Fibroblast of gingiva (primary cell): ENCODE measurements at regions not wholly inside any gene's neighbourhood (a gene's known extent, or its start where the extent isn't known, plus 50 kb on each side); places are given as distances from the start of the nearest gene placed in this dataset.
"Not testable (repeated sequence)": the region's sequence is repeated elsewhere in the genome, so short reads cannot be mapped to it uniquely, and the experiment has no call there.

Experiments used
- DNase-seq: peaks from one replicate; pipeline ENCODE4 v3.0.0-alpha.2; 2011; ENCODE audit warnings: low read depth

- no peak for DNase-seq
Observed at GRCh38 chr1:188611432-188611831, 1782.7 kb downstream of the PLA2G4A start.

DNA sequence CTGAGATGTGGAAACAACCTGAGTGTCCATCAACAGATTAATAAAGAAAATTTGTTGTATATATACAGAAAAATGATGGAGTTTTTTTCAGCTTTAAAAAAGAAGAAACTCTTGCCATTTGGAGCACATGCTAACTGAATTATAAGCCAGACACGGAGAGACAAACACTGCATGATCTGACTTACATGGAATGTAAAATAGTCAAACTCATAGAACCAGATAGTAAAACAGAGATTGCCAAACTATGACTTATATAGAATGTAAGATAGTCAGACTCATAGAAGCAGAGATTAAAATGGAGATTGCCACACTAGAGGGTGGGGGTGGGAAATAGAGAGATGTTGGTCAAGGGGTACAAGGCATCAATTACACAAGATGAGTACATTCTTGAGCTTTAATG lies 1786.6 kb downstream of the PLA2G4A start:
- DNase-seq: no peak

DNA sequence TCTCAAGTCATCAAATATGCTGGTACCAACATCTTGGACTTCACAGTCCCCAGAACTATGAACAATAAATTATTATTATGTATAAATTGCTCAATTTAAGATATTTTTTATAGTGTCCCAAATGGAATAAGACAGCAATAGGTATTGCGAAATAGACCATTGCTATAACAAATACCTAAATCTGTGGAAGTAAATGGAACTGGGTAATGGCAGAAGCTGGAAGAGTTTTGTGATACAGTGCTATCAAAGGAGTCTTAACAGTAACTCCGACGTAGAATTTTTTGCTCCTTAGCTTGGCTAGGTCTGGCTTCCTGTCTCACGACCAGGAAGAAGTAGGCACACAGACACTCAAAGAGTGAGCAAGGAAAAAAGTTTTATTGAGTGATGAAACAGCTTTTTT lies 1791.5 kb downstream of the PLA2G4A start:
- DNase-seq: no peak

DNA sequence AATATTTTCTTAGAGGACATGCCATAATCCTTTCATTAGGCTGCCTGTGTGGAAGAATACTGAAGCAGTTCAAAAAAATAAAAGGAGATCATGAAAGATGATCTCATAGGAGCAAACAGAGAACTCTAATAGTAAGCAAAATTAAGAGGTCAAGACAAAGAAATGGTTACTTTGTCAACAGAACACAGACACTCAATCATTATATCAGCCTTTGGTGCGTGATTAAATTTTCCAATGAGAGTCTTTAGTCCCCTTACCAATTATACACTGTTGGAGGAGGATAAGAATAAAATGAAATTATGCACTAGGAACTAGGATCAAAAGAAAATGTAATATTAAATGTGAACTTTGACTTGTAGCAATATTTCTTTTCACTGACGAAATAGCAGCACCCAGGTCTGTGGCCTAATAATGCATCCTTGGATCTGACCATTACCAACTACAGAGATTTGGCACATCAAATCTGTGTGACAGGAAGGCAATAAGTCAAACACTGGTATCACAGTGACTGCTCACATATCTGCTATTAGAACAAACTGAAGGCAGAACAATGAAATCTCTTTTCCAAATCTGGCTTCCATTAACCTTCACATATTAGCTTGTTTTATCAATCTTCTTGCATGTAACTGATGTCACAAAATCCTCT lies 1812.9 kb downstream of the PLA2G4A start:
- DNase-seq: no peak

DNA sequence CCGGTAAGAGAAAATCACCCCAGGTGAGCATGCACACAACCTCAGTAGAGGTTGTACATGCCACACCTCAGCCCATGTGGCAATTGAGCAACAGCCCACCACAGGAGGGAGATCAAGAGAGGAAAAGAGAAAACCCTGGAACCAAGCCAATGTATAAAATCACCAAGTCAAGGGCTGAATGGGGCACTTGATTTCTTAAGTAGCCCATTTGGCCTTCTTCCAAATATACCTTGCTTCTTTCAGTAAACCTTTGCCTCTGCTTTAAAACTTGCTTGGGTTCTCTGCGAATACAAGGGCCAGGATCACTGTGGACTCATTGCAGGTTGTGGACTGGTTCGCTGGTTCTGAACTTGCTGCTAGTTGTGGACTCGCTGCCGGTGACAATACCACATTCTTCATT lies 1814.0 kb downstream of the PLA2G4A start:
- DNase-seq: no peak

- no peak for DNase-seq
Observed at GRCh38 chr1:188652678-188653077, 1823.9 kb downstream of the PLA2G4A start.

- not testable (repeated sequence) for DNase-seq
Observed at GRCh38 chr1:188655966-188656365, 1821.7 kb downstream of the BRINP3 start.

GRCh38 chr1:188660572-188660971 lies 1817.1 kb downstream of the BRINP3 start:
- no peak for DNase-seq

DNA sequence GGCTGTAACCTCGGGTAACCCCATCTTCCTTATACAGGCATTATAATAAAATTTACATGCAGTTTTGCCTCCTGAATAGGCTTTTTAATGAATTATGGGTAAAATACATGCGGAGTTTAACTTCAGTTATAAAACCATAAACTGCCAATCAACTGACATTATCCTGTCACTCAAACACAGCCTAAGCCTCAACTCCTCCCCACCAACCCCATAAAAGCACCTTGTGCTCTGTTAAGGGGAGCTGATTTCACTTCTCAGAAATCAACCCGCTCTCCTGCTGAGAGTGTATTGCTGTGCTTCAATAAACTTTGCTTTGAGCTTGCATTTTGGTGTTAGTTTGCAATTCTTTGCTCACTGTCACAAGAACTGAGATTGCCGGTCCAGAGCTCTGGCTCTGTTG lies 1812.2 kb downstream of the BRINP3 start:
- no peak for DNase-seq

GRCh38 chr1:188668083-188668482 lies 1809.6 kb downstream of the BRINP3 start:
- DNase-seq: no peak

DNA sequence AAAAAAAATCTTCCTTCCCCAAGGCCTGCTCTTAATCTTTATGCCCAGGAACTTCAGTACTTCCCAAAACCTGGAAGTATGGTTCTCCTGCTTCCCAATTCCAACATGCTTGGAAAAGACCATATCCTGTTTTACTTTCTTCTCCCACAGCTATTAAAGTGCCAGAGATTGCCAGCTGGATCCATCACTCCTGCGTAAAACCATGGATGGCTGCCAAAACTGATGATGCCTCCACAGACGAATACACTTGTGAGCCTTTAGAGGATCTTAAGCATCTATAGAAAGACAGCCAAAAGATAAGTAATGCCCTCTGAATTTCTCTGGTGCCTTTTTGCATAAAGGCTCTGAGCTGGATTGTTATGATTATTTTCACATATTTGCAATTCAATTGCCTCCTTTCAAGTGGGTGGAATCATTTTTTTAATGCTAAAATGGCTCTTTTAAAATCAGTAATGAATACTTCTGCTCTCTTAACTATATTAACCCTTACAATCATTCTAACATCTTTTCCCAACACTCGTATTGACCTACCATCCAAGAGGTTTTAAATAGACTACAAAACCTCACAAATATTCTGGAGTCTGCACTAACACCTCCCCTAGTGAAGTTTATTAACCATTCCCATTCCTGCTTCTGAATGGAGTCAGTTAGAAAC lies 1807.8 kb downstream of the BRINP3 start:
- no peak for DNase-seq

GRCh38 chr1:188670837-188671236 lies 1806.8 kb downstream of the BRINP3 start:
- DNase-seq: no peak

DNA sequence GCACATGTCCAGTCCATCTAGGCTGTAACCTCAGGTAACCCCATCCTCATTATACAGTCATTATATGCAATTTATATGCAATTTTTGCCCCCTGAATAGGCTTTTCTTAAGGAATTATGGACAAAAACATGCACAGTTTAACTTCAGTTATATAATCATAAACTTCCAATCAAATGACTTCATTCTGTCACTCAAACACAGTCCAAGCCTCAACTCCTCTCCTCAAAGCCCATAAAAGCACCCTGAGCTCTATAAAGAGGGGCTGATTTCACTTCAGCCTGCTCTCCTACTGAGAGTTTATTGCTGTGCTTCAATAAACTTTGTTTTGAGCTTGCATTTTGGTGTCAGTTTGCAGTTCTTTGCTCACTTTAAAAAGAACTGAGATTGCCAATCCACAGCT lies 1805.5 kb downstream of the BRINP3 start:
- DNase-seq: no peak

GRCh38 chr1:188689542-188689941 lies 1788.1 kb downstream of the BRINP3 start:
- no peak for DNase-seq

GRCh38 chr1:188700116-188700515 lies 1777.5 kb downstream of the BRINP3 start:
- DNase-seq: no peak

DNA sequence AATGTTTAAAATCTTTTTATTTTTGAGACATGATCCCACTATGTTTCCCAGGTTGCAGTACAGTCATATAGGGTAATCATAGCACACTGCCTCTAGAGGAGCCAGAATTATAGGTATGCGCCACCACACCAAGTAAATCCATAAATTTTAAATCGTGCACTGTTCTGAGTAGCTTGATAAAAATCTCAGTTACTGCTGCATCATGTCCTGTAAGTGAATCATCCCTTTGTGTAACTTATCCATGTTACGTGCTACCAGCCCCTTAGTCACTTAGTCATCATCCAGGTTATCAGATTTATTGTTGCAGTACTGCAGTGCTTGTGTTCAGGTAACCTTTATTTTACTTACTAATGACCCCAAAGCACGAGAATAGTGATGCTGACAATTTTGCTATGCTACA lies 1770.9 kb downstream of the BRINP3 start:
- no peak for DNase-seq

- no peak for DNase-seq
Observed at GRCh38 chr1:188708795-188709535, 1768.7 kb downstream of the BRINP3 start.

- no peak for DNase-seq
Observed at GRCh38 chr1:188715566-188715965, 1762.1 kb downstream of the BRINP3 start.

DNA sequence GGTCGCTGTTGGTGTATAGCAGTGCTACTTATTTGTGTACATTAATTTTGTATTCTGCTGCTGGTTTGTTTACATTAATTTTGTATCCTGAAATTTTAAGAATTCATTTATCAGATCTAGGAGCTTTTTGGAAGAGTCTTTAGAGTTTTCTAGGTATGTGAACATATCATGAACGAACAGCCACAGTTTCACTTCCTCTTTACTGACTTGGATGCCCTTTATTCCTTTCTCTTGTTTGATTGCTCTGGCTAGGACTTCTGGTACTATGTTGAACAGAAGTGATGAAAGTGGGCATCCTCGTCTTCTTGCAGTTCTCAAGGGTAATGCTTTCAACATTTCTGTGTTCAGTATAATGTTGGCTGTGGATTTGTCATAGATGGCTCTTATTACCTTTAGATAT lies 1757.9 kb downstream of the BRINP3 start:
- DNase-seq: no peak

GRCh38 chr1:188723332-188724020 lies 1754.2 kb downstream of the BRINP3 start:
- DNase-seq: no peak

GRCh38 chr1:188729039-188729438 lies 1748.6 kb downstream of the BRINP3 start:
- DNase-seq: no peak

DNA sequence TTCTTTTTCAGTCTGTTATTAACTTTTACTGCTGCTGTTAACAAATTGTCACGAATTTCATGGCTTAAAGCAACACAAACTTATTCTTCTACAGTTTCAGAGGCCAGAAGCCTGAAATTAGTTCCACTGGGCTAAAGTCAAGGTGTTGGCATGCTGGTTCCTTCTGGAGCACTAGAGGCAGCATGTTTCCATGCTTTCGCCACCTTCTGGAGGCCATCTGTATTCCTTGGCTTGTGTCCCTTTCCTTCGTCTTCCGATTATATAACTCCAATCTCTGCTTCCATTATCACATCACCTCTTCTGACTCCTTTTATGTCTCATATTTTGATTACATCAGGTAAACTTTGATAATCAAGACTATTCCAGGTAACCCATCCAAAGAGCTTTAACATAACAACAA lies 1742.1 kb downstream of the BRINP3 start:
- DNase-seq: no peak

DNA sequence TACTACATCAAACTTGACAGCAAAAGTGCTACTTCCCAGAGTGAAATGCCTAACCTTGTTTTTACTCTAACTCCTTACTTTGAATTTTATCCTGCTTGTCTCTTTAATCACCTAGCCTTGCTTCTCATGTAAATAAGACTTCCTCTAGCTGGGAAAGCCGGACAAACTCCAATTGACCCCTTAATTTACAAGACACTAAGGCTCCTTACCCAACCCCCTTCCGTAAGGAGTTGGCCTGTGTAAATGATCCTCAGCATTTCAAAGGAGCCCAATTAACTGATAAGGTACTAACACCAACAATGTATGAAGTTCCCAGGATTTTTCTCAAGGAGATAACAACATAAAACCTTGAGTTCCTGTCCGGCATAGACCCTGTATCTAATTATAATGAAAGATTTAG lies 1728.4 kb downstream of the BRINP3 start:
- not testable (repeated sequence) for DNase-seq
